ENCODE measurements at regions not wholly inside any gene's neighbourhood (a gene's known extent, or its start where the extent isn't known, plus 50 kb on each side); places are given as distances from the start of the nearest gene placed in this dataset.

GRCh38 chr18:42459873-42460272 lies 504.8 kb downstream of the PIK3C3 start:
- TF ChIP-seq CTCF (optimal IDR thresholded peaks at IDR 0.05 in 1 of 3, IDR thresholded peaks at IDR 0.05 in 1 of 3, conservative IDR thresholded peaks at IDR 0.05 in 1 of 3; ENCODE audit: extremely low read depth in 1 of 3, insufficient read depth in 2 of 3, low read length in 3 of 3) (no peak), EZH2 (IDR thresholded peaks at IDR 0.05; ENCODE audit: low read length) (no peak)
